B cell (primary cell): ENCODE measurements at regions not wholly inside any gene's neighbourhood (a gene's known extent, or its start where the extent isn't known, plus 50 kb on each side); places are given as distances from the start of the nearest gene placed in this dataset.

ENCODE experiments used
- ATAC-seq: fragments of 200-7000 bp; cut with Tn5 transposase; one replicate; pipeline ENCODE4 v1.10.0; 2021; ENCODE audit warnings: low read depth, mild to moderate bottlenecking, moderate number of reproducible peaks, moderate library complexity
- CTCF ChIA-PET: fragments of 350-600 bp; sonication (Branson Sonifier 250); formaldehyde crosslinking; loops from one replicate; lab custom pipeline; 2021; ENCODE audit warnings: antibody characterized with exemption, inconsistent platforms; lab: Charles Lee
- POLR2A ChIA-PET: fragments of 350-600 bp; sonication (Branson Sonifier 250); formaldehyde crosslinking; loops from one replicate; lab custom pipeline; 2021; ENCODE audit warnings: antibody characterized with exemption; lab: Charles Lee
- DNase-seq: peaks from one replicate; pipeline ENCODE4 v3.0.0; 2013
- H2AFZ ChIP-seq: 2 replicates; pipeline ENCODE4 v1.6.1; 2012; ENCODE audit warnings: mild to moderate bottlenecking, low read depth, low read length; ENCODE audit not compliant: insufficient read depth, poor library complexity, severe bottlenecking
- H3K27ac ChIP-seq, 2 donors: 1 replicate in 1 of 2; 2 replicates in 1 of 2; pipeline ENCODE4 v1.5.1; 2012 to 2013; ENCODE audit warnings: low read length in 2 of 2, mild to moderate bottlenecking in 2 of 2, moderate library complexity in 1 of 2
- H3K27me3 ChIP-seq, 4 experiments: fragments of 200-600 bp in 1 of 4; sonication (generic) in 1 of 4; replicated peaks in 1 of 4; 1 replicate in 2 of 4; 2 replicates in 2 of 4; pipeline versions ENCODE4 v1.6.1 to v1.7.0; 2013 to 2016; ENCODE audit warnings: low read length in 3 of 4, mild to moderate bottlenecking in 2 of 4, mixed read lengths in 1 of 4, moderate library complexity in 1 of 4; ENCODE audit not compliant: insufficient read depth in 4 of 4, control insufficient read depth in 3 of 4; ENCODE audit errors: control extremely low read depth in 1 of 4
- H3K36me3 ChIP-seq, 2 experiments: replicated peaks in 1 of 2; 1 replicate in 1 of 2; 2 replicates in 1 of 2; pipeline versions ENCODE4 v1.6.1 to v1.7.1; 2013; ENCODE audit warnings: low read length in 1 of 2; ENCODE audit not compliant: insufficient read depth in 2 of 2, control insufficient read depth in 1 of 2; ENCODE audit errors: control extremely low read depth in 1 of 2, extremely low read depth in 1 of 2
- H3K4me1 ChIP-seq, 2 donors: fragments of 200-600 bp in 1 of 2; sonication (generic) in 1 of 2; 1 replicate in 1 of 2; 2 replicates in 1 of 2; pipeline versions ENCODE4 v1.5.1 to v1.6.1; 2013 to 2017; ENCODE audit warnings: low read length in 2 of 2; ENCODE audit not compliant: control insufficient read depth in 2 of 2, insufficient read depth in 2 of 2
- H3K4me2 ChIP-seq: replicated peaks from 2 replicates; pipeline ENCODE3; 2012; ENCODE audit warnings: mild to moderate bottlenecking, low read depth, low read length; ENCODE audit not compliant: poor library complexity, severe bottlenecking
- H3K4me3 ChIP-seq, 5 experiments: fragments of 200-600 bp in 1 of 5; sonication (generic) in 1 of 5; 1 replicate in 3 of 5; 2 replicates in 2 of 5; pipeline versions ENCODE4 v1.5.1 to v1.7.0; 2011 to 2016; ENCODE audit warnings: low read length in 4 of 5, mild to moderate bottlenecking in 4 of 5, low read depth in 2 of 5, control low read depth in 1 of 5, moderate library complexity in 1 of 5; ENCODE audit not compliant: insufficient read depth in 1 of 5; ENCODE audit errors: control extremely low read depth in 1 of 5, extremely low read depth in 1 of 5
- H3K79me2 ChIP-seq: fragments of 200-600 bp; sonication (generic); one replicate; pipeline ENCODE4 v1.6.0; 2016; ENCODE audit warnings: low read length; ENCODE audit not compliant: control insufficient read depth, insufficient read depth
- H3K9ac ChIP-seq: fragments of 200-600 bp; sonication (generic); 2 replicates; pipeline ENCODE4 v1.6.1; 2017; ENCODE audit warnings: mild to moderate bottlenecking, low read length, moderate library complexity
- H3K9me3 ChIP-seq, 3 donors: one replicate each; pipeline versions ENCODE4 v1.6.1 to v1.7.1; 2013; ENCODE audit warnings: low read length in 2 of 3; ENCODE audit not compliant: control insufficient read depth in 2 of 3, insufficient read depth in 1 of 3; ENCODE audit errors: control extremely low read depth in 1 of 3
- H4K20me1 ChIP-seq: 2 replicates; pipeline ENCODE4 v1.6.0; 2012; ENCODE audit warnings: mild to moderate bottlenecking, low read length; ENCODE audit not compliant: insufficient read depth, control insufficient read depth, poor library complexity, severe bottlenecking
- H3K27ac Mint-ChIP-seq: one replicate; pipeline ENCODE4 v1.8.0; 2021; ENCODE audit warnings: mixed read lengths
- H3K27me3 Mint-ChIP-seq: one replicate; pipeline ENCODE4 v1.8.0; 2021; ENCODE audit warnings: mixed read lengths
- H3K4me1 Mint-ChIP-seq: one replicate; pipeline ENCODE4 v1.8.0; 2021; ENCODE audit warnings: mixed read lengths
- H3K4me3 Mint-ChIP-seq: one replicate; pipeline ENCODE4 v1.8.0; 2021; ENCODE audit warnings: mixed read lengths
- H3K9me3 Mint-ChIP-seq: one replicate; pipeline ENCODE4 v1.8.0; 2022; ENCODE audit warnings: mixed read lengths; ENCODE audit not compliant: insufficient read depth
- EZH2 ChIP-seq: IDR thresholded peaks from 2 replicates; pipeline ENCODE4 v1.6.1; 2012; ENCODE audit warnings: borderline replicate concordance, low read depth, mild to moderate bottlenecking, moderate library complexity, low read length; ENCODE audit not compliant: insufficient read depth, poor library complexity, severe bottlenecking
- WGBS: methylation state at CpG from one replicate; pipeline ENCODE4 v1.1.5; 2013; ENCODE audit warnings: missing lambda C conversion rate; ENCODE audit not compliant: insufficient coverage; 5-methylcytosine and 5-hydroxymethylcytosine counted together
- intact Hi-C: fragments of 100-400 bp; cut with micrococcal nuclease; formaldehyde crosslinking; loops from one replicate; pipeline ENCODE4 v1.10.0; 2022
- TF ChIP-seq, protein P1 (sequence below): fragments of 200-600 bp; IDR thresholded peaks from one replicate; pipeline ENCODE4 v1.8.0; 2022; ENCODE audit warnings: antibody characterized with exemption, mild to moderate bottlenecking

DNA sequence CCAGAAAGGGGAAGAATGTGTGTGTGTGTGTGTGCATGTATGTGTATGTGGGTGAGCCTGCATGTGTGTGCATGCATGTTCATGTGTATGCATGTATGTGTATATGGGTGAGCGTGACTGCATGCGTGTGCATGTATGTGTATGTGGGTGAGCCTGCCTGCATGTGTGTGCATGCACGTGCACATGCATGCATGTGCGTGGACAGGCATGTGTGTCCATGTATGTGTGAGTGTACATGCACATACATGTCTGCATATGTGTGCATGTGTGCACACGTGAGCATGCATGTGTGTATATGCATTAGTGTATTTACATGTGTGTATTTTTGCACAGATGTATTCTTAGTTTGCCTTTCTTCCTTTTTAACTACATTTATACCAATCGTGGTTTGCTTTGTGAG, 601.5 kb downstream of the QKI start:
- POLR2A ChIA-PET: no interaction called here

DNA sequence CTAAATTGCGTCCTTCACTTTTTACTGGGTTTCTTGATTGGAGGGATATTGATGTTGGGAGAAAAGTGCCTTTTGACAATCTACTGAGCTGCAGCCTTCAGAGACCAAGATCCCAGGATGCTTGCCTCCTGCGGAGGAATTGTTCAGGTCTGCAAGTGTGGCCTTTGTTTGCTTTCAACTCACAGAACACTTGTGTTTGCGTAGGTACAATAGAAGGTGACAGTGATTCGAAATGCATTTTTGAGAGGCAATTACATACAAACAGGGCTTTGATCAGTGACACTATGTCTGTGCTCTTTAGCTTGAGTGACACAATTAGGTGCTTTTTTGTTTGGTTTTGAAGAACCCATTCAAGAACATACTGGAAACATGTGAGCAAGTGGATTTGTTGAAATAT, 600.6 kb downstream of the QKI start:
- H3K79me2 ChIP-seq: no peaks in the 10 kb centered on the region
- H3K9me3 Mint-ChIP-seq: no peaks in the 10 kb centered on the region
- H3K36me3 ChIP-seq: no peaks in the 10 kb centered on the region
- DNase-seq (no peak), ATAC-seq (no peak)
- H3K27me3 ChIP-seq: no peaks in the 10 kb centered on the region
- no peak for TF ChIP-seq EZH2
- TF ChIP-seq, protein P1, sequence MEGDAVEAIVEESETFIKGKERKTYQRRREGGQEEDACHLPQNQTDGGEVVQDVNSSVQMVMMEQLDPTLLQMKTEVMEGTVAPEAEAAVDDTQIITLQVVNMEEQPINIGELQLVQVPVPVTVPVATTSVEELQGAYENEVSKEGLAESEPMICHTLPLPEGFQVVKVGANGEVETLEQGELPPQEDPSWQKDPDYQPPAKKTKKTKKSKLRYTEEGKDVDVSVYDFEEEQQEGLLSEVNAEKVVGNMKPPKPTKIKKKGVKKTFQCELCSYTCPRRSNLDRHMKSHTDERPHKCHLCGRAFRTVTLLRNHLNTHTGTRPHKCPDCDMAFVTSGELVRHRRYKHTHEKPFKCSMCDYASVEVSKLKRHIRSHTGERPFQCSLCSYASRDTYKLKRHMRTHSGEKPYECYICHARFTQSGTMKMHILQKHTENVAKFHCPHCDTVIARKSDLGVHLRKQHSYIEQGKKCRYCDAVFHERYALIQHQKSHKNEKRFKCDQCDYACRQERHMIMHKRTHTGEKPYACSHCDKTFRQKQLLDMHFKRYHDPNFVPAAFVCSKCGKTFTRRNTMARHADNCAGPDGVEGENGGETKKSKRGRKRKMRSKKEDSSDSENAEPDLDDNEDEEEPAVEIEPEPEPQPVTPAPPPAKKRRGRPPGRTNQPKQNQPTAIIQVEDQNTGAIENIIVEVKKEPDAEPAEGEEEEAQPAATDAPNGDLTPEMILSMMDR: no peak
- POLR2A ChIA-PET: no interaction called here
- H4K20me1 ChIP-seq: no peaks in the 10 kb centered on the region
- no peaks in the 10 kb centered on the region for H3K4me1 ChIP-seq
- no peak overlapping the region for H3K4me3 ChIP-seq
- peaks cover 0 to 4% (median 0%) of the 10 kb centered on the region in 3 donors for H3K9me3 ChIP-seq
- no peak overlapping the region for H3K27ac ChIP-seq
- WGBS: 83% methylated on average over 3 of the region's 4 CpGs
- no peak overlapping the region for H3K4me3 Mint-ChIP-seq
- no peak overlapping the region for H3K27ac Mint-ChIP-seq
- peaks cover 5% of the 10 kb centered on the region for H3K27me3 Mint-ChIP-seq
- CTCF ChIA-PET: no interaction called here
- no peak overlapping the region for H3K4me2 ChIP-seq
- H3K9ac ChIP-seq: no peak overlapping the region
- H3K4me1 Mint-ChIP-seq: no peaks in the 10 kb centered on the region
- no peak overlapping the region for H2AFZ ChIP-seq
- intact Hi-C loops: no loop called here

More for the DNA sequence above, 601.5 kb downstream of the QKI start:
- peaks cover 5% of the 10 kb centered on the region for H3K27me3 Mint-ChIP-seq
- no peaks in the 10 kb centered on the region for H3K4me1 ChIP-seq
- 97% methylated on average over 4 of the region's 6 CpGs for WGBS
- H3K9me3 ChIP-seq: peaks cover 0 to 8% (median 0%) of the 10 kb centered on the region in 3 donors
- no peaks in the 10 kb centered on the region for H3K36me3 ChIP-seq
- no peak overlapping the region for H3K4me2 ChIP-seq
- no peaks in the 10 kb centered on the region for H3K9me3 Mint-ChIP-seq
- ATAC-seq (no peak), DNase-seq (no peak)
- TF ChIP-seq EZH2: no peak
- TF ChIP-seq, protein P1: no peak
- no peak overlapping the region for H3K4me3 ChIP-seq
- no peaks in the 10 kb centered on the region for H3K4me1 Mint-ChIP-seq
- no peak overlapping the region for H2AFZ ChIP-seq
- no peaks in the 10 kb centered on the region for H3K27me3 ChIP-seq
- CTCF ChIA-PET: no interaction called here
- H3K27ac ChIP-seq: no peak overlapping the region
- H3K4me3 Mint-ChIP-seq: no peak overlapping the region
- no peaks in the 10 kb centered on the region for H4K20me1 ChIP-seq
- H3K79me2 ChIP-seq: no peaks in the 10 kb centered on the region
- H3K9ac ChIP-seq: no peak overlapping the region
- intact Hi-C loops: no loop called here
- H3K27ac Mint-ChIP-seq: no peak overlapping the region
